A549 (cell line): ENCODE measurements at regions not wholly inside any gene's neighbourhood (a gene's known extent, or its start where the extent isn't known, plus 50 kb on each side); places are given as distances from the start of the nearest gene placed in this dataset.

ENCODE experiments used
- CTCF ChIP-seq: fragments of >200 bp; sonication (Bioruptor Twin); formaldehyde crosslinking; IDR thresholded peaks from 3 replicates; pipeline ENCODE4 v1.5.1; 2016
- HMGXB4 ChIP-seq: fragments of 250-450 bp; sonication (Bioruptor Pico); IDR thresholded peaks from 2 replicates; pipeline ENCODE4 v1.5.0; 2021; ENCODE audit warnings: mild to moderate bottlenecking, moderate library complexity, borderline replicate concordance
- HOXB5 ChIP-seq: fragments of 250-450 bp; sonication (Bioruptor Pico); IDR thresholded peaks from 2 replicates; pipeline ENCODE4 v1.5.0; 2020; ENCODE audit warnings: mild to moderate bottlenecking, moderate library complexity
- JUNB ChIP-seq: fragments of >200 bp; sonication (Bioruptor Twin); formaldehyde crosslinking; IDR thresholded peaks from 2 replicates; pipeline ENCODE4 v1.6.1; 2016
- PHF8 ChIP-seq: fragments of 200-600 bp; sonication (generic); IDR thresholded peaks from 2 replicates; pipeline ENCODE4 v1.6.1; 2016; ENCODE audit warnings: low read depth, mild to moderate bottlenecking, antibody characterized with exemption, moderate library complexity, borderline replicate concordance
- POLR2A ChIP-seq: IDR thresholded peaks from 2 replicates; pipeline ENCODE4 v1.6.1; 2012; ENCODE audit warnings: mild to moderate bottlenecking, low read length
- RAD21 ChIP-seq, 2 experiments: fragments of >200 bp in 1 of 2; sonication (Bioruptor Twin) in 1 of 2; formaldehyde crosslinking in 1 of 2; IDR thresholded peaks in 1 of 2; conservative IDR thresholded peaks in 1 of 2; 2 replicates in 1 of 2; 3 replicates in 1 of 2; pipeline ENCODE4 v1.6.1; 2012 to 2018; ENCODE audit warnings: inconsistent platforms in 1 of 2
- RARB ChIP-seq: fragments of 250-450 bp; sonication (Bioruptor Pico); IDR thresholded peaks from 2 replicates; pipeline ENCODE4 v1.8.0; 2021; ENCODE audit warnings: mild to moderate bottlenecking, moderate library complexity
- REST ChIP-seq: fragments of 200-600 bp; sonication (generic); IDR thresholded peaks from 2 replicates; pipeline ENCODE4 v1.6.1; 2016; ENCODE audit warnings: antibody characterized with exemption, mild to moderate bottlenecking, moderate library complexity
- SMC3 ChIP-seq: fragments of >200 bp; sonication (Bioruptor Twin); formaldehyde crosslinking; IDR thresholded peaks from 3 replicates; pipeline ENCODE4 v1.6.1; 2018; ENCODE audit warnings: inconsistent platforms
- ZSCAN20 ChIP-seq: fragments of 250-450 bp; sonication (Bioruptor Pico); IDR thresholded peaks from 2 replicates; pipeline ENCODE4 v1.8.0; 2022; ENCODE audit warnings: mild to moderate bottlenecking, moderate library complexity

GRCh38 chr1:22245100-22245650 is 102.3 kb upstream of the WNT4 start:
- no peak for TF ChIP-seq RAD21 (conservative IDR thresholded peaks at IDR 0.05 in 1 of 2, IDR thresholded peaks at IDR 0.05 in 1 of 2)
- no peak for TF ChIP-seq REST
- TF ChIP-seq CTCF: no peak
- TF ChIP-seq RARB: no peak
- no peak for TF ChIP-seq POLR2A
- no peak for TF ChIP-seq PHF8
- no peak for TF ChIP-seq HOXB5
- no peak for TF ChIP-seq SMC3
- TF ChIP-seq HMGXB4 (CRISPR knock-in tag): no peak
- TF ChIP-seq ZSCAN20 (CRISPR knock-in tag): no peak
- TF ChIP-seq JUNB: no peak
